RKO (cell line): ENCODE measurements at regions not wholly inside any gene's neighbourhood (a gene's known extent, or its start where the extent isn't known, plus 50 kb on each side); places are given as distances from the start of the nearest gene placed in this dataset.
"Not testable (repeated sequence)": the region's sequence is repeated elsewhere in the genome, so short reads cannot be mapped to it uniquely, and the experiment has no call there.

Experiments used
- DNase-seq: peaks from one replicate; pipeline ENCODE4 v3.0.0-alpha.2; 2016; ENCODE audit warnings: low spot score

GRCh38 chr7:156035387-156035786 is 223.1 kb upstream of the SHH start:
- DNase-seq, result not testable (repeated sequence)

- DNase-seq, result no peak
Measured at GRCh38 chr7:156034397-156034796, 222.1 kb upstream of the SHH start.

DNA sequence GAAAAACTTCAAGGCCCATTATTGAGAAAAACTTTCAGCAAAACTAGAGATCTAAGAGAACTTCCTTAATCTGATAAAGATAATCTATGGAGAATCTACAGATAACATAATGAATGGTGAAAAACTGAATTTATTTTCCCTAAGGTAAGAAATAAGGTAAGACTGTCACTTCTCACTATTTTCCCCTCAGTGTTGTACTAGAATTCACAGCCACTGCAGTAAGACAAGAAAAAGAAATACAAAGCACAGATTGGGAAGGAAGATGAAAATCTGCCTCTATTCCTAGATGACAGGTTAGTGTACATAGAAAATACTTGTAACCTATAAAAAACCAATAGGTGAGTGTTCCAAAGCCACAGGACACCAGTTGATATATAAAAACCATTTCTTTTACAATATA is 220.7 kb upstream of the SHH start:
- no peak for DNase-seq

- DNase-seq, result no peak
Measured at GRCh38 chr7:156031679-156032478, 219.6 kb upstream of the SHH start.

GRCh38 chr7:156029460-156030007 is 217.3 kb upstream of the SHH start:
- no peak for DNase-seq

GRCh38 chr7:156028521-156028920 is 216.3 kb upstream of the SHH start:
- no peak for DNase-seq

DNA sequence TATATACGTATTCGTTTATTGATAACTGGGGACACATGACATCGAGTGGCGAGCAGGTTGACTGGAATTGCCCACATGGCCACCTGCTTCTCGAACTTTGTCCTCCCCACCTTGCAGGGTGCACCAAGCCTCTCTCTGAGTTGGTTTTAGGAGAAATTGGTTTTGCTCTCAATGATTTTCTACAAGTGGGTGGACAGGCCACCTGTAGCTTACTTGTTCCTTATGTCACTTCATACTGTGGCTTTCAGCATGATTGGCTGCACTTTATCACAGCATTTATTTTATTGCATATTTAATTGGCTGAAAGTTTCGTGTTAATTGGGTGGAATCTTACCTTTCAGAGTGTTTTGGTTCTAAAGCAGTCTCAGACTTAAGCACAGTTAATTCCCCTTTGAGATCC is 215.6 kb upstream of the SHH start:
- DNase-seq, result no peak

DNA sequence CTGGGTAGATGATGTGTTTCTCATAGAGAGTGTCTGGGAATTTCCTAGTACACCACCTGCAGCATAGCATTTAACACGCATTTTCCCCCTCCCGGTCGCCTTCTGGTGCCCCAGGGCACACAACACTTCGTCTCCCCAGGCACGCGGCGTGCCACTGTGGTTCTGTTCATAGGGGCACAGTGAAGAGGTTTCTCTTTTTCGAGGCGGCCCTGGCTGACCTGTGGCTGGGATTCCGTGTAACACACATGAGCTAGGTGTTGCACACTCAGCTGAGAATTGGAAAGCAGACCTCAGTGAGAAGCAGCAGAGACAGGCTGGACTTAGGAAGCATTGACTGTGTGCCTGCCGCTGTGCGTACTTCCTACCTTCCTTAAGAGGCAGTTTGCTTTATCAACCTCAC is 214.3 kb upstream of the SHH start:
- no peak for DNase-seq

DNA sequence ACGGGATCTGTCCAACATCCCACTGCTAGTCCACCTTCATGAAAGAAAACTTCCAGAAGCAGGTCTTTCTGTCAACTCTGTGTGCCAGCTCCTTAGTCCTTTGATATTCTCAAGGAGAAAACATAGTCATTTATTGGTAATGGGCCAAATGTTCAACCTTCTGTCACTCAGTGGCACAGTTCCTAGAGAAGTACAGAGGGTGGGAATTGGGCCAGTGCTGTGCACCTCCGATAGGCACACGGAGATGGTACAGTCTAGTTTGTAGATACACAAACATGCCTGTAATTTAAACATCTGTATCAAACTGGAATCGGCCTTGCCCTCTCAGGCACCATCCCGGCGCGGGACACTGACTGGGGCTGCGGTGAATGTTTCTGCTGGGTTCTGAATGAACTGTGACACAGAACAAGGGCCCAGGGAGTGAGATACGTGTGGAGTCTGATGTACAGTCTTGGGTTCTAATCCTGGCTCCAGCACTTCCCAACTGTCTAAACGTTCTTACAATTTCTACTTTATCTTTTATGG is 213.9 kb upstream of the SHH start:
- DNase-seq, result no peak

GRCh38 chr7:156025675-156026074 is 213.4 kb upstream of the SHH start:
- DNase-seq, result no peak

DNA sequence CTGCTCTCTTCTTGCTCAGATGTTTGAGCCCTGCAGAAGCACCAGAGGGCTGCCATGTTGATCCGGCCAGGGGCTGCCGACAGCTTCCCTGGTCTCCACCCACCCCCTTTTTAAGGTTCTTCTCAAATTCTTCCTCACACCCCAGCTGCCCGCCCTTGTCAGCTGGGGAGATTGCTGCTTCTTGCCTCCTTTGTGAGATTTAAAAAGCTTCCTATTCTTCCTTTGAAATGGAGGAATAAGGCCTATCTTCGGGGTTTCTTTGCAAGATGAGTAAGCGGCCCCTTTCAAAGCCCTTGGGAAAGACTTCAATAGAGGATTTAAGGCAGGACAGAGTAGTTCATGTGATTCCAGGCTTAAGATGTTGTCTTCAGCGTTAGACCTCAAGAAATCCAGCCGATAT is 211.9 kb upstream of the SHH start:
- no peak for DNase-seq

DNA sequence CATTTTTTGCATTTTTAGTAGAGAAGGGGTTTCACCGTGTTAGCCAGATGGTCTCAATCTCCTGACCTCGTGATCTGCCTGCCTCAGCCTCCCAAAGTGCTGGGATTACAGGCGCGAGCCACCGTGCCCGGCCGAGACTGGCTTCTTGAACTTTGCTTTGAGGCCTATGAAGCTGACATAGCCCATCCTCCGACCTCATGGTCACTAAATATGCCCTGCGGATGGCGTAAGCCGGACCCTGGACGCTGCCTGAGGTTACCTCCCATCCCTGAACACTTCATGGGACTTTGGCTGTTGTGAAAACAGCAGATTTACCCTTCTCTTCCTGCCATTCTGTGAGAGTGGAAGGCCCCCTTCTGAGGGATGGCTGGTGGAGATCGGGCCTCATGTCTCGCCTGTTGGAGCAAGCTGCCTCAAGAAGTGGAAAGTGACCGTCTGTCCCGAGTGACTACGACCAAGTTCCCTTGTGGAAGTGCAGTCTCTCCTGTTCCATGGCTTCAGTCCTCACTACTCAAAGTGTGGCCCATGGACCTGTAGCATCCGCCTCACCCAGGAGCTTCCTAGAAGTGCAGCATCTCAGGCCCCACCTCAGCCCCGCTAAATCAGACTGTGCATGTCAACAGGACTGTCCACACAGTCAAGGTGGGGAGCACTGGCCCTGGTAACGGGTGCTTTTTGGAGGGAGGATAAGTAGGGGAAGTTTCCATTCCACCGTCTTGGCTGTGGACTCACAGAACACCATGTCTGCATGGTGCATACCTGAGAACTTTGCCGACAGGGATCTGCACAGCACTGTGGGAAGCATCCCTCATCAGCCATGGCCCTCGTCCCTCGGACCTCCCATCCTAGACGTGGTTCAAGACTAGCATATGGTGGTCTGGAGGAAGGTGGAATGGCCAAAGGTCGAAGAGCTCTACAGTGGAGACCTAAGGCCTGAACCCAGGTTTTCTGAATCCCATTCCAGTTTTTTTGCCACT is 210.5 kb upstream of the SHH start:
- no peak for DNase-seq

DNA sequence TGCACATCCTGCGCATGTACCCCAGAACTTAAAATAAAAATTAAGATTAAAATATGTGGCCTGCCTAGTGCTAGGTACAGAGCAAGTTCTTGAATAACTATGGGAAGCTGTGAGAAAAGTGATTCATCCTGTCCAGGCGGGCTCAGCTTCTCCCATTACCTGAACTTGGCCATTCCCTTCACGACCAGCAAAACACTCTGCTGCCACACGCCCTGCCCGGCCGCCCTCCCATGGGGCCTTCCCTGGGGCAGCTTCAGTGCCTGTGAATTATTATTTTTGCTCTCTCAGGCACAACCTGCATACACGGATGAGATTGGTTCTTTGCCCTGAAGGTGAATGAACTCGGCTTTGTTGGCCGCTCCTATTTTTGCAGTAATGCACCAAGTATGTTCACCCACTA is 209.2 kb upstream of the SHH start:
- no peak for DNase-seq

- DNase-seq, result no peak
Measured at GRCh38 chr7:156020566-156020965, 208.3 kb upstream of the SHH start.

- no peak for DNase-seq
Measured at GRCh38 chr7:156019776-156020565, 207.7 kb upstream of the SHH start.

DNA sequence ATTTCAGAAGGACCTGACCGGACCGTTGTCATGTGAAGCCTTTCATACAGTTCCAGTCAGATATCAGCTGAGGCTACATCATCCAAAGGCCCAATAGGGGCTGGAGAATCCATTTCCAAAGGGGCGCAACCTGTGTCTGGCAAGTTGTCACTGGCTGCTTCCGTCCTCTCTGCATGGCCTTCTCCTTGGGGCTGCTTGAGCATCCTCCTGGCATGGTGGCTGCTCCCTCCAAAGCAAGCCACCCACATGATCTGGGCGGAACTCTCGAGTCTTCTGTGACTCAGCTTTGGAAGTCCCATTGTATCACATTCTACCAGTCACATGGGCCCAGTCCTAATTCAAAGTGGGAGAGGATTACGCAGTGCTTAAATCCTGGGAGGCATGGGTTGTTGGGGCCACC is 207.0 kb upstream of the SHH start:
- no peak for DNase-seq

DNA sequence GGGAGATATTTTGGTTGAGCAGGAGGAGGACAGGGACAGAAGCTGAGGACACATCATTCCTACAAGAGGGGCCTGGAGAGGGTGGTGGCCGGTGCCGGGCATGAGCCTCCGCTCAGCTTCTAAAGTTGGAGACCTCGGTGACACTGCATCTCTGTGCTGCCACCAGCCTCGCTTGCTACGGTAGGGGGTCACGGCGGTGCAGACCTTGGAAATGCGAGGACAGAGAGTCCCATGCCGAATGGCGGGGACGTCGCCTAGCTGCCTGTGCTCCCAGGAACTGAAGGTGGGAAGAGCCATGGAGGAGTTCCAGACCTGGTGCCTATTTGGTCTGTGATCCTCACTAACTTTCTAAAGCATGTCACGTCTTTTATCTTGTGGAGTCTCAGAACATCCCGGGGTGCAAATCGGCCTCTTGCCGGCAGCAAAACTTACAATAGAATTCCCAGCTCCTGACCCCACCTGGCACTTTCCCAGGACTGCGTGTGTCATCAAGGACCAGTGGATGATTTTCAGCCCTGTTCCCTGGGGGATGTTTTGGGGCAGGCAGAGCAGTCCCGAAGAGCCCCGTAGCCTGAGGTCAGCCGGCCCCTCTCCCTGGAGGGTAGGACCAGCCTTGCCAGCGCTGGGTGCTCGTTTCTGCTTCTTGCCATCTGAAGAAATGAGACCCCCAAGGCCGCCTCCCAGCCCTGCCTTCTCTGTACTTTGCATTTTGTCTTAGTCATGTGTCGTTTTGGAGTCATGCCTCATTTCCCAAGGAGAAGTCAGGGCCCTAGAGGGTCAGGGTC is 205.8 kb upstream of the SHH start:
- DNase-seq, result no peak

- no peak for DNase-seq
Measured at GRCh38 chr7:156017431-156017830, 205.2 kb upstream of the SHH start.

GRCh38 chr7:156015237-156016020 is 203.2 kb upstream of the SHH start:
- no peak for DNase-seq

- no peak for DNase-seq
Measured at GRCh38 chr7:156014808-156015207, 202.5 kb upstream of the SHH start.
